ENCODE measurements at regions not wholly inside any gene's neighbourhood (a gene's known extent, or its start where the extent isn't known, plus 50 kb on each side); places are given as distances from the start of the nearest gene placed in this dataset.

DNA sequence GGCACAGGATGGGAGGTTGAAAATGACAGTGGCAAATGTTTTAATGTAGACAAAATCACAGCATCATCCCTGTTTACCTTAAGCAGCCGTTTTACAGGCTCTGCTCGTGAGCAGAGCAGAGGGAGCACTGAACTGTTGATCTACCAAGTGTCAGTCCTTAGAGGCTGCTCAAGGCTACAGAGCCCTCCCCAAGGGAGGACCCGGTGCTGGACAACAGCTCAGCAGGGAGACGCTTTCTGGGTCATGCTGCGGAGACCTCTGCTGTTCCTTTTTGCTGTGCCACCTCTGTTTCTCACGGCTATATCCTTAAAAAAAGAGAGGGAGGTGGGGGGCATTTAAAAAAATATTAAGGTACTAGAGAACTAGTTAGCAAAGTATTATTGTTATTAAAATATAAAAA is 400.2 kb downstream of the GABRB3 start:
- DNase-seq: no peak

DNA sequence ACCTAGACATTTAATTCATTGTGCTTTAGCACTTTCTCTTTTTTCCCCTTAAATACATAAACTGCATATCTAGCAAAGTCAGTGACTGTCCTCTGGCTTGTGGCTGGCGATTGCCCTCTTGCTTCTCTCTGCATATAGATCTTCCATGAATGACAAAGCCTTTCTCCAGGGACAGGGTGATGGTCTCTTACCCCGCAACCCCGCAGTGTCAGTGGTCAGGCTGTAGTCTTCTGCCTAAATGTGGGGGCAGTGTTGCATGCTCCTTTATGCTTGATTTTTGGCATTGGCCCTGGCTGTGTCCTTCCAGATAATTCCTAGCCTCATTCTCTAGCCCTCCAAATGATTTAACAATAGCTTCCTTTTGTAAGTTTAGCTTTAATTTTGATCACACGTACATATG is 407.8 kb downstream of the GABRB3 start:
- no peak for DNase-seq

DNA sequence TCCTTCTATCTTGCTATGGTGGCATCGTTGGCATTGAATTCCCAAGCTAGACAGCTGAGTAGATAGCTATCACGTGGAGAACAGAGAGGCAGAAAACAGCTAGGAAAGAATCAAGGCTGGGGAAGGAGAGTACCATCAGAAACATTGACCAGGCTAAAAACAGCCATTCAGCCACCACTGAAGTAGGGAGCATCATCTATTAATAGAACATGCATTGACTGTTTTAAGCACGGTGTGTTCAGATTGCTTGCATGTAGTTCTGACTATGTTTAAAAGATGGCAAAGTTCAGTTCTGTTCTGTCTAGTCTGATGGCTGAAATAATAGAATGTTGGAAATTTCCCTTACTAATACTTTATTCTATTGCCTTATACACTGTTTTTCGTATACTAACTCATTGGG is 413.0 kb downstream of the GABRB3 start:
- no peak for DNase-seq

DNA sequence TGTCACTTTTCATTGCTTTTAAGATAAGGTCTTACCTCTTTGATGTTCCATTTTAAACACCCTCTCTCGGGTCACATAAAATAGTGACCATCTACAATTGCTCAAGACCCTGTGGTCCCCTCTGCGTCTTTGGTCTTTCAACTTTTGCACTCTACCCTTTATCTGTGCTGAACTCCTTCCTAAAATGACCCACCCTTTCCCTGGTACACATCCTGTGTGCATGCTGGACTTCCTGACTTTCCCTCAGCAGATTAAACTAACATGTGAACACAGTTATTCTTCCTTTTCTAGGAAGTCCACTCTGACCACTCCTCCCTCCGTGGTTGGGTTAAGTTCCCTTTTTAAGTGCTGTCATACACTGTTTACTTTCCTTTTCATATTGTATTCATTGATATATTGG is 414.2 kb downstream of the GABRB3 start:
- DNase-seq: no peak

DNA sequence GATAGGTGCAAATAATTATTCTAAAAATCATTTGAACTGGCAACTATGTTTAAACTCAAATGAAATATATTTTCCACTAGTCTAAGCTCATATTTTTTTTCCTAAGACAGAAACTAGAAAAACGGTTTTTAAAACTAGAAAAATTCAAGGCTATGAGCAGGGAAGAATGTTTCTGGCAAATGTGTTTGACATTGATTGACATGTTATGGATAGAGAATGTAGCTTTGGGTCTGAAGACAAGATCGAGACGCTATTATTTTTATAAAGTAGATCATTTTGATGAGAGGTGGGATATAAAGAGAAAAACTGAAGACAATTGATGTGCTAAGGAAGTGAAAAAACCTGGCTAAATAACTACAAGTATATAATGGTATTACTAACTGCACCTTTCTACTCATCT is 415.2 kb downstream of the GABRB3 start:
- DNase-seq: no peak

DNA sequence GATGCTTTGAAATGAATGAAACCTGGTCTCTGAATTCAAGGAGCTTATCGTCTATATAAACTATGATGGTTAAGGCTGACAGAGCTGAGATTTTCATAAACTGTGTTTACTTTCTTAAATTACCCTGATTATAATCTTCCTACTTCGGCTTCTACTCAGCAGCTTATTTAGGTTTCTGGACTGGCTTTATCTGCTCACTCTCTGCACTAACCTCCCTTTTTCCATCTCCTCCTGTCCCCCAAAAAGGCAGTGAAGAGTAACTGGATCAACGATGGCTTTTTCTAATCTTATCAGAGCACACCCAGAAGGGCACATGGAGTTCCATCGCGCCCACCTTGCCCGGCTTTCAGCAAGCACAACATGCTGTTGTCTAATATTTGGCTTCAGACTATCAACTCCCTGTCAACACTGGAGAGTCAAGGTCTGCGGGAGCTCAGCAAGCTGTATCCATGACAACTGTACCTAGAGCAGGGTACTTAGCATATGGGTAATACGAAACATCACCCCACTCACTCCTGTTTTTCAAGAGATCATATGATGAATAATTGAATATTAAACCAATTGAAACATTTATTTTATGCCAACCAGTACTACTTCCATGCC is 417.3 kb downstream of the GABRB3 start:
- no peak for DNase-seq

DNA sequence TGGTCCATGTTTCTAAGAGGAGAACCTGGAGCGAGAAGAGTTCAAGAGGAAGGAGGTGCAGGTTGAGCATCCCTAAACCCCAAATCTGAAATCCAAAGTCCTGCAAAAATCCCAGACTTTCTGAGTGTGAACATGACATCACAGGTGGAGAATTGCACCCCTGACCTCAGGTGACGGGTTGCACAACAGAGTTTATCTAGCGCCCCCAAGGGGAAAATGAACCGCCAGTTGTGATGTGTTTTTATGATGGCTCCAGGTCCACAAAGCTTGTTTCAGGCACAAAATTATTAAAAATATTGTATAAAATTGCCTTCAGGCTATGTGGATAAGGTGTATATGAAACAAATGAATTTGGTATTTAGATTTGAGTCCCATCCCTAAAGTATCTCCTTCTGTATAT is 420.0 kb downstream of the GABRB3 start:
- no peak for DNase-seq

DNA sequence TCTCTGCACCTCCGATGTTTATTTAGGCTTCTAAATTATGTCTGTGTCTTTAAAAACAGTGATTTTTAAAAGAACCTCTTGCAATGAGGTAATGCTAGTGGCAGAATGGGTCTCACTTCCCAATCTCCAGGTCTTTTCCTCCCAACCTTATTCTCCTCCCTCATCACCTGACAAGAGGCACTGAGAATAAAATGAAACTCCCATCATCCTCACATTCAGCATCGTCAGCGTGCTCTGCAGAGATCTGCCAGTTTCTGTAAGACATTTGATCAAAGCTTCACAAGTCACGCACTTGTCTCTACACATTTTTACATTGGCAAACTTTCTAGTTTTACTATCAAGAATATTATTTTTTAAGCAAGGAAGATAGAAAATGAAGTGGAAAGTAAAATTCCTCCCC is 420.5 kb downstream of the GABRB3 start:
- no peak for DNase-seq

DNA sequence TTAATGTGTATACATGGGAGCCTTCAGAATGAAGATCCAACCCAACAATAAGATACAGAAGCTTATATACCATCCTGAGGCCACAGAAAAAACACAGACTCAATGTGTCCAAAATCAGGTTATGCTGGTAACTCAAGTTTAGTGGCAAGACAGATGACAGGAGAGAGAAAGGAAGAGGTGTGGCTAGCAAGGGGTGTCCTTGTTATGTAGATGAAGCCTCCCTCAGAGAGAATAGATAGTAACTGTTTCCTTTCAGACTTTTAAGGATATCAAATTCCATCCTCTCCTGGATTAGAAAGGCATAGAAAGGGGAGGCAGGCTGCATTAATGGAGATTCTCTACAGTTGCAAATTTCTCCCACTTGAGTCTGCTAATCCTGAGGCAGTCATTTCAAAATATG is 447.4 kb downstream of the GABRB3 start:
- DNase-seq: no peak

DNA sequence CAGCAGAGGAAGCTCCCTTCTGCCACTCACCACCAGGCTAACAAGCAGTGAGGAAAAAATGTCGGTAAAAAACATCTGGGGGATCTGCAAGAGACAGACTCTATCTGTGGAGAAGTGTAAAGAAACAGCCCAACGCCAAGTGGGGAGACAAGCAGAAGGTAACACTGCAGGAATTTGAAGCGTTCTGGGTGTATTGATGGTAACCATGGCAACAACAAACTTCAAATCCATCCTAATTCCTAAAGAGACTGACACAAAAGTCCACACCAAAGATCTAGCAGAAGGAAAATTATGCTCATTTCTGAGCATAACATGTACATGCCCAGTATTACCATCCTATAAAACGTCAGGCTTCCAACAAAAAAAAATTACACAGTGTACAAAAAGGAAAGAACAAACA is 449.3 kb downstream of the GABRB3 start:
- DNase-seq: no peak

DNA sequence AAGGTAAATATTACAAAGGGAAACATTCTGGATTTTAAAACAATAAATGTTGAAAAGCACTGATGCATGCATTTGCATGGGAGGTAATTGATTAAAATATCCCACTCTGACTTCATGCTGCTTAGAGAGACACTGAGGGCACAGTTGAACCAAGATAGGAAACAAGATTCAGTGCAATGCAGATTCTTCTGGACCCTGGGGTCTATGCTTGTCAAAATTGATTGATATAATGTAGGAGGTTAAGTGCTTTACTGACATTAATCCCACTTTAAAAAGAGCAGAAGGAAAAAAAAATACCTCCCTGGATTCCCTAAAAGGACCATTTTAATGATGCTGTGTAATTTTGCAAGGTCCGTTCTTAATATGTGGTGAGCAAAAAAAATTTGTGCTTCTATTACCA is 454.2 kb downstream of the GABRB3 start:
- no peak for DNase-seq

DNA sequence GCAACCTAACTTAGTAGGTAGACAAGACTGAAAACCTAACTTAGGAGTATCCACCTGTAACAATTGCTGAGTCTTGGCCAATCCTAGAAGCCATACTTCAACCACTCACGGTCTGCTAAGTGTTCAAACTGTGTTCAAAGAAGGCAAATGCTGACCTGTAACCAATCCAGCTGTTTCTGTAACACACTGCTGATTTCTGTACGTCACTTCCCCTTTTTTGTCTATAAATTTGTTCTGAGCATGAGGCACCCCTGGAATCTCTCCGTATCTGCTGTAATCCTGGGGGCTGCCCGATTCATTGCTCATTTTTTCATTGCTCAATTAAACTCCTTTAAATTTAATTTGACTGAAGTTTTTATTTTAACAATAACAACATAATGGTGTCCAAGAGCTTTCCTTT is 451.4 kb upstream of the ATP10A start:
- no peak for DNase-seq

DNA sequence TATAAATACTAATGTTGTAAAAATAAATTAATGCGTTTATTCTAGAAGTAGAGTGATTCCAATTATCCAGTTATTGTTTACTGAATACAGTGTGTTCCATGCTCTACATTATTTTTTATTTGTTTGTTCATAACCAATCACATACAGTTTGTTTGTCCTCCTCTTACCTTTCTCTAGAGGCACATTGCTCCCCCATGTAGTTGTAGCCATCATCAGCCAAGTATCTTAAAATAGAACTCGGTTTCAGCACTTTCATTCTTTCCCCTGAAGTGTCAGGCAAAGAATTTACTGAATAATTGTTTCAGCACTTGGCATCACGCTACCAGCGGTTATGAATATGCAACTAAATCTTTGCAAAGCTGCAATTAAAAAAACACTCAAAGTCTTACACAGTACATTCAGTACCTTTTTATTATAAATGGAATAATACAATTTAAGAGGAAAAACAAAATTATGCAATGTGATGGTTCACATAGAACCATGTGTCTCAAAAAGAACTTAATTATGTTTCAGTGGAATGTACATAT is 448.6 kb upstream of the ATP10A start:
- DNase-seq: no peak

DNA sequence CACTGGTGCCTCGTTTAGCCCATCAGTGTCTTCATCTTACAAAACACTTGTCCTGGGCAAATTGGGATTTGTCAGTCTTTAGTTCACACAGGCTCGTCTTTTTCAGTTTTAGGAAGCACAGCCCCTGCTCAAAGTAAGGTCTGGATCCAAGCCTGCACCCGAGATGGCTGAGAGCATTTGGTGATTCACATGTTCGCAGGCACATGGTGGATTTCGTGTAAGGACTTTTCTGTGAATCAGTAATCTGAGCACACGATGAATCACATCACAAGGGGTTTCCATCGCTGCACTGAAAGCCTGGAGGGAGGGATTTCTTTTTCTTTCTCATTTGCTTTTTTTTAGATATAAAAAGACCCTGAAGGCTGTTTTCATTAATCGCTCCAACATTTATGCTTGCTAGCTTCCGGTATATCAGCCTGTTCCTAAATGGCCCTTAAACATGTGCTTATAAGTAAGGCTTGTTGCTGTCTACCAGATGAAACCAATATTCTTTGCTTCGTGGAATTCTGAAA is 435.6 kb upstream of the ATP10A start:
- DNase-seq: no peak

DNA sequence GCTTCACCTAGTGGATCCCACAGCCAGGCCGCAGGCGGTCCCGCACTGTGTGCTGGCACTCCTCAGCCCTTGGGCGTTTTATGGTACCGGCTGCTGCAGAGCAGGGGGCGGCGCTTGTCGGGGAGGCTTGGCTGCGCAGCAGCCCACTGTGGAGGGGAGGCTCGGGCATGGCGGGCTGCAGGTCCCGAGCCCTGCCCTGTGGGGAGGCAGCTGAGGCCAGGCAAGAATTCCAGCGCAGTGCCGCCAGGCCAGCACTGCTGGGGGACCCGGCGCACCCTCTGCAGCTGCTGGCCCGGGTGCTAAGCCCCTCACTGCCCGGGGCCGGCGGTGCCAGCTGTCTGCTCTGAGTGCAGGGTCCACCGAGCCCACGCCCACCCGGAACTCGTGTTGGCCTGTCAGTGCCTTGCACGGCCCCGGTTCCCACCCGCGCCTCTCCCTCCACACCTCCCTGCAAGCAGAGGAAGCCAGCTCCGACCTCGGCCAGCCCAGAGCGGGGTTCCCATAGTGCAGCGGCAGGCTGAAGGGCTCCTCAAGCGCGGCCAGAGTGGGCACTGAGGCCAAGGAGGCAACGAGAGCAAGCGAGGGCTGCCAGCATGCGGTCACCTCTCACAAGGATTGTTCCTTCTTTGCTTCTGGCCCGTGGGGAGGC is 435.0 kb upstream of the ATP10A start:
- DNase-seq: no peak

DNA sequence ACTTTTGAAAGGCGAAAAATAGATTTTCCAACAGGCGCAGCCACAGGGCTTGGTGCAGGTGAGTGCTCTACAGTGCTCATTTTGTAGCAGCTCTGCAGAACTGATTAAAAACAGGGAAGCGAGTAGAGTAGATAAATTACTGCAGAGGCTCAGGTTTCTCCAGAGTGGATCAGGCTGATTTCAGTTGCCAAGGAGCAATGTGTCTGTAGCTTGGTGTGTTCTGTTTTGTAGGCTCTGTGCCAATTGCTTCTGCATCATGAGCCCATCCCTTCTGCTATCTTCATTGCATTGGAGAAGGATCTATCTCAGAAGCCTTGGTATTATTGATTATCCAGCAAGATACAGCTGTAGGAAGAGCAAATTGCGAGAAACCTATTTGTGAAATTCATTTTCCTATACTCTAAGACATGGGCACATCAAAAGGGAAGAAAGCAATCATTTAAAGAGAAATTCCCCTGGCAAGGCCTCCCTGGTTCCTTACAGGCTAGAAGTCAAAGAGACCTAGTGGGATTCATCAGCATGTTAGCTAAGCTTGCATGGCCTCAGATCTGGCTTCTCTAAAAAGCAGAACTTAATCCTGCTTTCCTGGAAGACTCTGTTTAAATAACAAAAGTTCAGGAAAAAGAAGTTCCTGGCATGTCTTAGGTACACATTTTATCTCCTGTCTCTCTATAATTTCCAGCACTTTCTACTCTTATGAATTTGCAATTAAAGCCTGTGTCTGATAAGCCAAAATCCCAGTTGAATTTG is 432.4 kb upstream of the ATP10A start:
- DNase-seq: no peak

DNA sequence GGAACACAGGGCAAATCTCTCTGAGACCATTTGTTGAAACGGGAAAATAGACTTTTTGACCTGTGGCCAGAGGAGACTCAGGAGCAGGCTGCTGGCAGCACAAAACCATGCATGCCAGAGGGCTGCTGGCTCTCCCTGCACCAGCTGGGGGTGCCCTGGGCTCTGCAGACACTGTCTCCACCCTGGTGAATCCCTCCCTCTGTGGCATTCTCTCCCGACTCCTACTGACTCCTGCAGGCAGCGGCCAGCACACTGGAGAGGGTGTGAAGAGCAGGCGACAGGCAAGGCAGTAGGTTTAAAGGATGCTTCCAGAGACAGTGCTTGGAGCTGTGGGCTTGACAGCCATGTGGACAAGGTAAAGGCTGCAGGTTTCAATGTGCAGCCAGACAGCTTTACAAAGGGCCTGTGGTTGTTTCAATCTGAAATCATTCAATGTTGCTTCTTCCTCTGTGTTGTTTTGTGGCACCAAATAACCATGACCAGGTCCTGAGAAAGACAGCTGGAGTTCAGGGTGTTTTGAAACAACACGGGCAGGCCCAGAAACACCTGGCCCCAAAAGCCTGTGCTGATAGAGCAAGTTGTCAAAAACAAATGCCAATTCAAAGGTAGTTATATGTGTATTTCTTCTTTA is 431.0 kb upstream of the ATP10A start:
- DNase-seq: no peak

DNA sequence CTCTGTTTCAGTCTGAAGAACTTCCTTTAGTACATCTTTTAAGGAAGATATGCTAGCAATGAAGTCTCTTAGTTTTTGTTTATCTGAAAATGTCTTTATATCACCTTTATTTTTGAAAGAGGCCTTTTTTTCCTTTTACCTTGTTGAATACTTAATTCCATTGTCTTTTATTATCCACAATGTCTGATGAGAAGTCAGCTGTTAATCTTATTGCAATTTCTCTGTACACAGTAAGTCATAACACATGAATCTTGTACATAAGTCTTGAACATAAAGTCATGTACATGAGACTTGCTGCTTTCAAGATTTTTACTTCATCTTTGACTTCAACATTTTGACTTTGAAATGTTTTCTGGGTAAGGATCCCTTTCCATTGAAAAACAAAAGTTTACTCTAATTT is 424.3 kb upstream of the ATP10A start:
- no peak for DNase-seq

DNA sequence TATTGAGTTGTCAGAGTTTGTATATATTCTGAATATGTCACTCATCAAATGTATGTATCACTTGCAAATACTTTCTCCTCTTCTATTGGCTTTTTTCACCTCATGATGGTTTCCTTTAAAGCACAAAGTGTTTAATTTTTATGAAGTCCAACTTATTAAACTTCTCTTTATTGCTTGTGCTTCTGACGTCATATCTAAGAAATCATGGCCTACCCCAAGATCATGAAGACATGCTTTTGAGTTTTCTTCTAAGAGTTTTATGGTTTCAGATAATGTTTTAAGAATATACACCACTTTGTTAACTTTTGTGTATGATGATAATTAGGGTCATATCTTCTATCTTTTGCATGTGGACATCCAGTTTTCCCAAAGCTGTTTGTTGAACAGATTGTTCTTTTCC is 417.2 kb upstream of the ATP10A start:
- DNase-seq: no peak

DNA sequence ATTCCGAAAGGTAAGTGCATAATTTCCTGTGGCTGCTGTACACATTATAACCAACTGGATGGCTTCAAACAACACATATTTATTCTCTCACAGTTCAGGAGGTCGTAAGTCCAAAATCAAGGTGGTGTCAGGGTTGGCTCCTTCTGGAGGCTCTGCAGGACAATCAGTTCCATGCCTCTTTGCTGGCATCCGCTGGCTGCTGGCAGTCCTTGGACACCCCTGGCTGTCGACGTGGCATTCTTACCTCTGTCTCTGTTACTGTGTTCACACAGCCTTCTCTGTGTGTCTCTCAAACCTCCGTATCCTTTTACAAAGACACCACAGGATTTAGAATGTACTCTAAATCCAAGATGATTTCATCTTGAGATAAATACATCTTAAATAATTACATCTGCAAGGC is 398.8 kb upstream of the ATP10A start:
- no peak for DNase-seq

DNA sequence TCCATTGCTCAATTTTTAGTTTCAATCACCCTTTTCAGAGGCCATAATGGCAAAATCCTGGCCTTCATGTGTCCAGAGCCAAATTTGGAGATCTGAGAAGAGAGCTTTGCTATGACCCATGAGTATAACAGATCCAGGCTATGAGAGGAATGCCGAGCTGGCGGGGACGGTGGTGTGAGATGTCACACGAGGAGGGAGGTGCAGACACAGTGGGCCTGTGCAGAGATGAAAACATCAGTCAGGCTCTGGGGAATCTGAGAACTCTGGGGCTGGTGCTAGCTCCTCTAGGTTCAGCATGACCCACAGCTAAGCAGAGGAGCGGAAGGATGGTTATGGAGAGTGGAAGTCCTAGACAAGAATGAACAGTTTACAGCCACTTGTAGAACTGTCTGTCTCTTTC is 398.3 kb upstream of the ATP10A start:
- no peak for DNase-seq

DNA sequence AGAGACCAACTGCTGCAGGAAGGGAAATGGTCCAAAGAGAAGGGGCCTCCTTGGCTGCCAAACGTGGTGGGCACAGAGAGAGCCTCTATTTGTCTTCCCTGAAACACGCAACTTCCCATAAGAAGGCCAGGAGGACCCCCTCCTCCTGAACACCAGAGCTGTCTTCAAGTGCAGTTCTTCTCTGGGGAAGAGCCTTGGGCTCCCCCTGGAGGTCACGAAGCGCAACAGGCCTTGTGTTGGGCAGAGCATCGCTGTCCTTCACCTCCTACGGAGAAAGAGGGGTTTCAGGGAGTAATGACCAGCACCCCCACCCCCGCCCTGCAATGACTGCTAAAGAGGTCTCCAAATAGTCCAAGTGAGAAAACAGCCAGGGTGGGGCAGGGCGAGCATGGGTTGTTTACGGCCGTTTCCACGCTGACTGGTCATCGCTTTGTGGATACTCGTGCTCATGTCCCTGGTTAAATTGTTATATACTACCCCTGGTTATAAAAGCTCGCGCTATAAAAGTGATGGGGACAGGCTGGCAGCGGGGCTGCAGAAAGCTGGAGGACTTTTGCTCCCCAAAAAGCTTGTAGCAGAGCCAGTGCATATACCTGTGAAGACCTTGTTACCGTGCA is 397.5 kb upstream of the ATP10A start:
- DNase-seq: peak; percentile 34

DNA sequence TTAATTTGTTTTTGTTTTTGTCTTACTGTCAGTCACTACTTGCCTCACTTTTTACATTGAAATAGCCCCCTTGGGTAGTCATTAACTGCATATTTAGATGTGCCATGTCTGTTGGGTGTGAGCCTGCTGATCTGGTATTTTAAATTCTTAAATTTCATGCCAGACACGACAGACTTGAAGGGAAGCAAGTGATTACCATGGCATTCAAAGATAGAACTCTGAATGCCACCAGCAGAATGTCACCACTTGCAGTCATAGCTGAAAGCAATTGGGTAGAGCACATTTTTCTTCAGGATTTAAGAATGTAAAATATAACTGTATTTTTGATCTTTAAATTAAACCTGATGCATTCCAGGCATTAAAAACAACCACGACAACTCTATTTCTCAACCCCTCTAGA is 396.5 kb upstream of the ATP10A start:
- no peak for DNase-seq

Data from activated CD4-positive, alpha-beta T cell treated with anti-CD3 and anti-CD28 coated beads for 48 hours (primary cell).